ENCODE measurements at regions not wholly inside any gene's neighbourhood (a gene's known extent, or its start where the extent isn't known, plus 50 kb on each side); places are given as distances from the start of the nearest gene placed in this dataset.
"Not testable (repeated sequence)": the region's sequence is repeated elsewhere in the genome, so short reads cannot be mapped to it uniquely, and the experiment has no call there.

DNA sequence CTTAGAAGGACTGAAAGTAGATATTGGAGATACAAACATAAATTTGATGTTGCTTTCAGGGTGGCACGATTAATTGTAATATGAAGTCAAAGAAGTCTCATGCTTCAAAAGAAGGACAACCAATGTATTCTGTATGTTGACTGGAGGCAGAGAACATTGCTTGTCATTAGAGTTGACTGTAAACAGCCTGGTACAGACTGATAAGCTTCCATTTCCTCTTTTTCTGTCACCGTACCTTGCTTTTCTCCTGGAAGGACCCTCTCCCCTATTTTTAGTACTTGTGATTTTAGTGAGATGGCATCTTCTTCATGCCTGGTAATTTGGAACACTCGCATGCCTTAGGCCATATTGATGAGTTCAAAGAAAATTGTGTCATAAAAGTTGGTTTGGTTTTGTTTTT lies 809.4 kb downstream of the PRELID2 start:
- H3K27ac Mint-ChIP-seq: no peak overlapping the region
- H3K9me3 Mint-ChIP-seq: peaks cover 11% of the 10 kb centered on the region
- H3K4me3 Mint-ChIP-seq: no peak overlapping the region
- no peaks in the 10 kb centered on the region for H3K36me3 Mint-ChIP-seq
- no peaks in the 10 kb centered on the region for H3K27me3 Mint-ChIP-seq
- no peaks in the 10 kb centered on the region for H3K4me1 Mint-ChIP-seq

DNA sequence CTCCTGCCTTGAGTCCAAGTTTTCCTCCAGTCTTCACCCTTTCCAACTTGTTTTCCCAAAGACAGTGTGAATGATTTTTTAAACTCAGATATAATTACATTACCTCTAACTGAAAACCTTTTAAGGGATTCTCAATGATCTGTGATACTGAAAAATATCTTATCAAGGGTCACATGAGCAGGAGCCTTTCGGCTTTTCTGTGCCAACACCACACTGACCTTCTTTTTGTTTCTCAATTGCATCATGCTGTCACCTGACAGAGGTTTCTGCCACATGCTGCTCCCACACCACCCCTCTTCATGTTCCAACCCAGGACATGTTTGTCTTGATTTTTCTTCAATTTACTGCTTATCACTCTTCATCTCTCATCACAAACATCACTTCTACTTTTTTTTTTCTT lies 820.0 kb downstream of the PRELID2 start:
- Mint-ChIP-seq H3K4me1 (no peaks in the 10 kb centered on the region), H3K4me3 (no peak overlapping the region), H3K9me3 (no peaks in the 10 kb centered on the region), H3K27me3 (no peaks in the 10 kb centered on the region), H3K27ac (no peak overlapping the region), H3K36me3 (no peaks in the 10 kb centered on the region)

DNA sequence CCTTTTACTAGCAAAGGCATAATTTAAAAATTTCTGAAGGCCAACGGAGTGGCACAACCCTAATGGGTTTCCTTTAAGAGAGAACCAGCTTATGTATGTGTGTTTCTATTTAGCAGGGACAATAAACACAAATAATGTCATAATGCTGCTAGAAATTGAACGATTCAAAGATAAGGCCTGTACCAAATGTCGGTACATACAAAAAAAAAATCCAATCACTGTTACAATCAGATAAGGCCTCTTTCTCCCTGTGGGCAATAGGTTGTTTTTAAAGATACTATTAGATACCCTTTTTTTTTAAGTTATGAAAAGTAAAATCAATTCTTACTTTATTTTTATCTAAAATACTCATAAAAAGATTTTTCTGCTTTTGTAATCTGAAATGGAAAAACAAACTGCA lies 821.0 kb downstream of the PRELID2 start:
- H3K27ac Mint-ChIP-seq: no peak overlapping the region
- H3K36me3 Mint-ChIP-seq: no peaks in the 10 kb centered on the region
- H3K9me3 Mint-ChIP-seq: no peaks in the 10 kb centered on the region
- no peaks in the 10 kb centered on the region for H3K27me3 Mint-ChIP-seq
- no peaks in the 10 kb centered on the region for H3K4me1 Mint-ChIP-seq
- no peak overlapping the region for H3K4me3 Mint-ChIP-seq

DNA sequence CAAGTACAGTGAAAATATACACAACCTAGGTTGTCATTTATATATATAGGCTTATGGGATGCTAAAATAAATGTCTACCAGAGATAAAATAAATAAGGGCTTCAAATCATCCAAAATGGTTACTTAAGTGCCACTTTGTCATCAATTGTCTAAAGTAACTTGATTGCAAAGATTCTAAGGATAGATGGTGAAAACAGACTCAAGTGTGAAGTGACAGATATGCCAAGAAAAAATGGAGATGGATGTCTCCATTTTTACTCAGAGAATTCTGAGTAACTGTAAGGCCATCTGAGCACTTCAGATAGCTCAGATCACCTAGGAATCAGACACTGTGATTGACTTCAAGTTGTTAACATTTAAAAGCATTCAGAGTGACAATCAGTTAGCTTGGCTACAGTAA lies 824.3 kb downstream of the PRELID2 start:
- H3K4me1 Mint-ChIP-seq: no peaks in the 10 kb centered on the region
- no peak overlapping the region for H3K27ac Mint-ChIP-seq
- no peak overlapping the region for H3K4me3 Mint-ChIP-seq
- H3K9me3 Mint-ChIP-seq: no peaks in the 10 kb centered on the region
- H3K27me3 Mint-ChIP-seq: no peaks in the 10 kb centered on the region
- no peaks in the 10 kb centered on the region for H3K36me3 Mint-ChIP-seq

DNA sequence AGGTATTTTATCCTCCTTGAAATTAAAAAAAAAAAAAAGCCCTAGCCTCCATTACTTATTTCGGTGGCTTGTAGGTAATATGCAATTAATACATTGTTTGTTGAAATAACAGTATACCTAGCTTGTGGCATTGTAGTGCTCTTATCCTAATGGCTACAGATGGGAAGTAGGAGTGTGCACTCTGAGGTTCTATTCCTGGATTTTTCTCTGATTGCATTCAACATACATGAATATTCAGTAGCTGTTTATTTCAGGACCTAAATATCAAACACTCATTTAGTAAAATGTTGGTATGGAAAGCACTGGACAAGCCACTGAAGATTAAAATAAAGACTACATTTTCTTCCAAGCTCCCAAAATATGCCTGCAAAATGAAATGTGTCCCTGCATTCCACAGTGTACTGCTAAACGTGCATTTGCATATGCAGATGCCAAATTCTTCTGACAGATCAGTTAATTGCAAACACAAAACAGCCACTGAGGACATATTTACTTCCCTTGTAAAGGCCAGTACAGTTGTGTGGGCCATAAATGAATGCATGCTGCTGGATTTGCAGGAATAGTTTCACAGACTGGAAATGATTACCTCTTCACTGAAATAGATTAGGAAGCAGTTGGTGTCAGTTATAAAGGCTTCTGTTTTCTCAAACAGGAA lies 826.1 kb downstream of the PRELID2 start:
- Mint-ChIP-seq H3K36me3 (no peaks in the 10 kb centered on the region), H3K4me3 (no peak overlapping the region), H3K27me3 (no peaks in the 10 kb centered on the region), H3K4me1 (no peaks in the 10 kb centered on the region), H3K27ac (no peak overlapping the region), H3K9me3 (no peaks in the 10 kb centered on the region)

DNA sequence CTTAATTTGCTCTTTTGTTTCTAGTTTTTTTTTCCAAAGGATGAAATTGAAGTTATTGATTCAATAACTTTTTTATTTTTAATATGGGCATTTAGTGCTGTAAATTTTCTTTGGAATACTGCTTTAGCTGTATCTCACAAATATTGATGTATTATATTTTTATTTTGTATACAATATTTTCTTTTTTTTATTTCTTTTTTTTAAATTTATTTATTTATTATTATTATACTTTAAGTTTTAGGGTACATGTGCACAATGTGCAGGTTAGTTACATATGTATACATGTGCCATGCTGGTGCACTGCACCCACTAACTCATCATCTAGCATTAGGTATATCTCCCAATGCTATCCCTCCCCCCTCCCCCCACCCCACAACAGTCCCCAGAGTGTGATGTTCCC lies 823.7 kb downstream of the KCTD16 start:
- not testable (repeated sequence) for H3K4me3 Mint-ChIP-seq, H3K36me3 Mint-ChIP-seq, H3K27ac Mint-ChIP-seq, H3K9me3 Mint-ChIP-seq, H3K27me3 Mint-ChIP-seq, H3K4me1 Mint-ChIP-seq

DNA sequence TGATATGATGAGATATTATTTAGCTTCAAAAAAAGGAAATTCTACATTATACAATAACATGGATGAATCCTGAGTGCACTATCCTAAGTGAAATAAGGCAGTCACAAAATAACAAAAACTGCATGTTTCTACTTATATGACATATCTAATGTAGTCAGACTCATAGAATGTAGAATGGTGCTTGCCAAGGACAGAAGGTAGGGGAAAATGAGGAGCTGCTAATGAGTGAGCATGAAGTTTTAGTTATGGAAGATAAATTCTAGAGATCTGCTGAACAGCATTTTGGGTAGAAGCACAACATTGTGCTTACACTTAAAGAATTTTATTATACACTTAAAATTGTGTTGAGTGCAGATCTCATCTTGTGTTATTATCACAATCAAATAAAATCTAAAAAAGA lies 812.4 kb downstream of the KCTD16 start:
- H3K9me3 Mint-ChIP-seq: peaks cover 7% of the 10 kb centered on the region
- no peak overlapping the region for H3K27ac Mint-ChIP-seq
- H3K27me3 Mint-ChIP-seq: no peaks in the 10 kb centered on the region
- no peaks in the 10 kb centered on the region for H3K4me1 Mint-ChIP-seq
- no peaks in the 10 kb centered on the region for H3K36me3 Mint-ChIP-seq
- no peak overlapping the region for H3K4me3 Mint-ChIP-seq

DNA sequence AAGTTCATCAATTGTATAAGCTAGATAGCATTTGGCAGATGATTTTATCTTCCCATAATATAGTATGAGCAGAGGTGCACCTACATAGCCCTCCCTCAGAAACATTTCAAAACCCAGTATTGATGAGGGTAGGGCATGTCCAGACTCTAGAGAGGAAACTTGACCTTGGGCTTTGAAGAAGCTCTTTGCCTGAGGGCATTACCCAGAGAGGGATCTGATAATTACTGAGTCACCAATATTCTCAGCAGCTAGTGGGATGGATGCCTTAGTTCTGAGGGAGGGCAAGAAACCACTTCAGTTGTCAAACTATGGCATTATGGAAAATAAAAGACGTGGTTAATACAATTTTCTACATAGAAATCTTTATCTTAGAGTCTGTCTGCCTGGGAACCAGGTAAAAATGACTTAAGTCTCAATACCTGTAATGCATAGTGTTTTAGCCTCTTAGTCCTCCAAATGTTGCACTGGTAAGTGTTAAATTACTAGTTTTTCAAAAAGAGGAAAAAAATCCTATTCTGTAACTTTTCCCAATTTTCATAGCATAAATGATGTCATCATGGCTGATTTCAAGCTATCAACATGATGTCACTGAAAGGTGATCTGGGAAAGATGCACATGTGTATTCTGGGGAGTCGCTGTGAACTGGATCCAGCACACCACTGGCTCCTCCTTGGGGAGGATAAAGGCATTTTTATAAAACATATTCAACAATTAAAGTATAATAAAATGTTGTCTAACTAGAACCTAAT lies 809.0 kb downstream of the KCTD16 start:
- H3K4me1 Mint-ChIP-seq: no peaks in the 10 kb centered on the region
- no peak overlapping the region for H3K4me3 Mint-ChIP-seq
- no peaks in the 10 kb centered on the region for H3K27me3 Mint-ChIP-seq
- no peaks in the 10 kb centered on the region for H3K36me3 Mint-ChIP-seq
- H3K9me3 Mint-ChIP-seq: no peaks in the 10 kb centered on the region
- no peak overlapping the region for H3K27ac Mint-ChIP-seq

DNA sequence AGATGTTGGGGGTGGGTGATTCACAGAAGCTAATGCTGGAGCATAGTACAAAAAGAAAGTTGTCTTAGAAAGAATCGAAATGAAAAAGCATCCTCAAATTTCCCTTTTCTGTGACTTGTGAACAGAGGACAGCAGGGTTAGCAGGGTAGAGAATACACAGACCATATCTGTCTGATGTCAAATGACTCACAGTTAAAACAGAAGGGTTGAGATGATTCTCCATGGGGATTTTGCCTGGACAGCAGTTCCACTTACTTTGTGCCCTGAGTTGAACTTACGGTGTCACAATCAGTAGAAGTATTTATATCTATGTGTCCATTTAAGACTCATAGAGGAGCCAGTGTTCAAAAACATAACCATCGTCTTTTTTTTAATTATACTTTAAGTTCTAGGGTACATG lies 801.6 kb downstream of the KCTD16 start:
- H3K9me3 Mint-ChIP-seq: no peaks in the 10 kb centered on the region
- H3K36me3 Mint-ChIP-seq: no peaks in the 10 kb centered on the region
- no peaks in the 10 kb centered on the region for H3K4me1 Mint-ChIP-seq
- no peaks in the 10 kb centered on the region for H3K27me3 Mint-ChIP-seq
- H3K27ac Mint-ChIP-seq: no peak overlapping the region
- no peak overlapping the region for H3K4me3 Mint-ChIP-seq

DNA sequence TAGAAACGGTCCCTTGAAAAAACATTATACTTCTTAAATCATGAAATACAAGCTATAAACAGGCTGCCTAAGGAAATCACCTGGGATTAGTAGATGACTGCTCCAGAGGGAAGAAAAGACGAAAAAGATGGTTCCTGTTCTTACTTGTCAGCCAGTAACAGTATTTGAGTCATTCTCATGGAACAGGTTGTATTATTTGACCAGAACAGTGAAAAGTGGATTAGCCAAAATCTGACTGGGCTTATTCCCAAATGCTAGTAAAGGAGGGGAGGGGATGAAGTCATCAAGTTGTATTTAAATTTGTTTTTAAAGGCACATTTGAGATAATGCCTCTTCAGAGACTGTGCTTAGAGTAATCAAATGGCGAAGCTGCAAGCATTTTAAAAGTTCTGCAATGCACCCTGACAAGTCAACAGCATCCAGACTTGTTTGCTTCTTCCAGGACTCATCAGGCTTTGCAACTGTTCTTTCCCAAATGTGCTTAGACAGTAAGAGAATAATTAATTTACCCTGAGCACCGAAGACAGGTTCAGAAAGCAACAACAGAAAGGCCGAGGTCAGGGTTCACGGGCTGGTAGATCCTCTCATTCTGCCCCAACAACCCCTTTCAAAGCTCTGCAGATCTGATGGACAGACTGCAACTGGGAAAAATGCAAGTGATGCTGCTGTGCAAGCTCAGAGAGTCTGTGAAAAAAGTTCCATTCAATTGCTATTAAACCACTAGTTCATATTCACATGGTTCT lies 800.6 kb downstream of the KCTD16 start:
- Mint-ChIP-seq H3K4me1 (no peaks in the 10 kb centered on the region), H3K27me3 (no peaks in the 10 kb centered on the region), H3K36me3 (no peaks in the 10 kb centered on the region), H3K4me3 (no peak overlapping the region), H3K9me3 (no peaks in the 10 kb centered on the region), H3K27ac (no peak overlapping the region)

DNA sequence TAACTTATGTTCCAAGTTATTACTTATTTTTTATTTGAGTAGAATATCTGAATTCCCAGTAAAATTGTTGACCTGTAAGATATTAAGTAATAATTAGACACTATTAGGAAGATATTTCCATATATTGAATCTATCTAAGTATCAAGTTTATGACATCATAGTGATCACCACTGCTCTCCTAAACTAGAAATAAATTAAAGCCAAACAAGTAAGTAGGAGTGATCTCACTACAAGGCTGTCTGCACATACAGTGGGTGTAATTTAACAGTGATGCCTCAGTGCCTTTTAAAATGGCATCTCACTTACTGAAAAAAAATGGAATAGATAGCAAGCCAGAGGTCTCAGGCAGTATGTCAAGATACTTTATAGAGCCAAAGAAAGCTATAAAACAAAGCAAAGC lies 789.6 kb downstream of the KCTD16 start:
- H3K9me3 Mint-ChIP-seq: peaks cover 14% of the 10 kb centered on the region
- H3K36me3 Mint-ChIP-seq: no peaks in the 10 kb centered on the region
- H3K4me1 Mint-ChIP-seq: no peaks in the 10 kb centered on the region
- H3K27me3 Mint-ChIP-seq: no peaks in the 10 kb centered on the region
- no peak overlapping the region for H3K4me3 Mint-ChIP-seq
- H3K27ac Mint-ChIP-seq: no peak overlapping the region

DNA sequence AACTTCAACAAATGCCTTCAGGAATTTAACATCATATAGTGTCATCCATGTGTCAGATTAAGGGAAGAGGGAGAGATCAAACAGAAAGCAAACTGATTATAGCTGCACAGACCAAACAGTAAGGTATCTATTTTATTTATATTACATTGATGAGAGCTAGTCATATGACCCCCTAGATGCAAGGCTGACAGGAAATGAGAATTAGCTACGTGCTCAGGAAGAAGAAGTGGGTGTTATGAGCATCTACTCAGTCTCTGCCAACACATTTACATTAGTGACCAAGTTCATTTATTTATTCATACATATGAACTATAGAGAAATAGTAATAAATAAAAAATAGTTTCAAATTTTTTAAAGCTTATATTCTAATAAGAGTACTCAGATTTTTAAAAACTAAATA lies 787.3 kb downstream of the KCTD16 start:
- H3K27ac Mint-ChIP-seq: no peak overlapping the region
- no peaks in the 10 kb centered on the region for H3K36me3 Mint-ChIP-seq
- H3K4me1 Mint-ChIP-seq: no peaks in the 10 kb centered on the region
- H3K9me3 Mint-ChIP-seq: peaks cover 14% of the 10 kb centered on the region
- no peaks in the 10 kb centered on the region for H3K27me3 Mint-ChIP-seq
- H3K4me3 Mint-ChIP-seq: no peak overlapping the region

DNA sequence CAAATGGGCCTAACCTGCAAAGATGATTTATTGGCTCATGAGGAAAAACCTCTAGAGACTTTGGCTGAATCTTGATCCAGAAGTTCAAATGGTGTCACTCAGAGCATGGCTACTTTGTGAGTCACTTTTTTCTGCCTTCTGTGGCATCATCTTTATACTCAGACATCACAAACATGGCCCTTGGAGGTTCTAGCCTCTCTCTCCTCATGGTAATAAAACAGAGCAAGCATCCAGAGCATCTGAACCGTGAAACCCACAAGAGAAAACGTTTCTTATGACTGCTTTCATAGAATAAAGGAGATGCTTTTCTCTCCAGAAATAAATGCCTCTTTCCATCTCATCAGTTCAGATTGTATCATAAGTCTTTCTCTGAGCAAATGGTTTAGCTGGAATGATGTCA lies 780.3 kb downstream of the KCTD16 start:
- Mint-ChIP-seq H3K36me3 (no peaks in the 10 kb centered on the region), H3K9me3 (peaks cover 6% of the 10 kb centered on the region), H3K27ac (no peak overlapping the region), H3K4me3 (no peak overlapping the region), H3K4me1 (no peaks in the 10 kb centered on the region), H3K27me3 (no peaks in the 10 kb centered on the region)

DNA sequence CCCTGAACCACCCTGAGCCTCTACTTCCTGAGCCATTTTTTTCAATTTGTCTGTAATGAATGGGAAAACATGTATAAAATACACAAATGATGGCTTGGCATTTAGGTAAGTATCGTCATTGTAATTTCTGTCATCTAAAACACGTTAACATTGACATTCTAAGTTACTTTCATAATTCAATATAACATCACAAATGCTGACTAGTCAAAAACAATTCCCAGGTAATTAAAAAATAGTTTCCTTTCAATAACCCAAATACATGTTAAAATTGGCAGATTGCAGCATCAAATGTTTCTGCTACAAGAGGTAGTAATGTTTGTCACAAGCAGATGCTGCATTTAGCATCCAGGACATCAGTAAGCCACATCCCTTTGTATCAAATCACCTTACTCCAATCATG lies 776.4 kb downstream of the KCTD16 start:
- Mint-ChIP-seq H3K36me3 (no peaks in the 10 kb centered on the region), H3K9me3 (no peaks in the 10 kb centered on the region), H3K4me1 (no peaks in the 10 kb centered on the region), H3K27ac (no peak overlapping the region), H3K27me3 (no peaks in the 10 kb centered on the region), H3K4me3 (no peak overlapping the region)

DNA sequence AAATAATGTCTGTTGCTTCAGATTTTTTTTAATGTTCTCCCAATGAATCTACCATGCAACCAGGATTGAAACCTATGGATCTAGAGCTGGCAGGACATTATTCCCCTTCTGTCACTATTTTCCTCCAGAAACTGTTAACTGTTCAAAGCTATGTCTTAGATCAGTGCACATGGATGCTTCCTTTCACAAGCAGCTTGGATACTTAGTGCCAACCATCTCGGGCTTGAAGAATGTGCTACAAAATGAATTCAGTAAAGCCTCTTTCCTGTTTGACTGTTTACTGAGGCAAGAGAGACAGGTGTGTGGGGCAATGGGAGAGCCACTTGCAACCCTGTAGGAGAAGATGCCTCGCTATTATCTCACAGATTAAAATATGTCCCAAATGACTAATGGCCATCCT lies 774.8 kb downstream of the KCTD16 start:
- H3K27me3 Mint-ChIP-seq: no peaks in the 10 kb centered on the region
- no peaks in the 10 kb centered on the region for H3K9me3 Mint-ChIP-seq
- H3K27ac Mint-ChIP-seq: no peak overlapping the region
- H3K4me1 Mint-ChIP-seq: no peaks in the 10 kb centered on the region
- H3K4me3 Mint-ChIP-seq: no peak overlapping the region
- H3K36me3 Mint-ChIP-seq: no peaks in the 10 kb centered on the region

DNA sequence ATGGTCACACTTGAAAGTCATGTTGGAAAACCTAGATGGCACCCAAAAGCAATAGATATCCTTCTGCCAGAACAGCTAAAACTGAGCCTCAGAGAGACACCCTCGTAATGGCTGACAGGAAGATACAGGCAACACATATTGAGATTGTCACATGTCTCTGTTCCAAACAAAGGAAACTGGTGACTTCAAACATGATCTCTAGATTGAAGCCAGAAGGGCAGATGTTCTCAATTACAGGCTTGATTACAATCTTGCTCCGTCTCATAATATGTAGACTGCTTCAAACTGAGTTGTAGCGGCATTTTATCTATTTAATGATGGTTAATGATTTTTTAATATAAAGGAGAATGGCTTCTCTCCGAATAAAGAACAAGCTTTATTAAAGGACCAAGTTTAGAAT lies 774.3 kb downstream of the KCTD16 start:
- Mint-ChIP-seq H3K27ac (no peak overlapping the region), H3K4me1 (no peaks in the 10 kb centered on the region)

More for the DNA sequence above, 774.3 kb downstream of the KCTD16 start:
- H3K4me3 Mint-ChIP-seq: no peak overlapping the region
- H3K36me3 Mint-ChIP-seq: no peaks in the 10 kb centered on the region
- H3K9me3 Mint-ChIP-seq: no peaks in the 10 kb centered on the region
- no peaks in the 10 kb centered on the region for H3K27me3 Mint-ChIP-seq
